Stomach (tissue), 4 donors: ENCODE measurements at regions not wholly inside any gene's neighbourhood (a gene's known extent, or its start where the extent isn't known, plus 50 kb on each side); places are given as distances from the start of the nearest gene placed in this dataset.

Source experiments
- CTCF ChIP-seq, 7 experiments: fragments of 450-650 bp in 4 of 7; fragments of 200-600 bp in 3 of 7; sonication (generic) in 3 of 7; IDR thresholded peaks; one replicate each; pipeline ENCODE4 v1.5.1; 2016 to 2019; ENCODE audit warnings: antibody characterized with exemption in 7 of 7, control low read depth in 2 of 7, mild to moderate bottlenecking in 1 of 7
- EP300 ChIP-seq: sonication (generic); formaldehyde crosslinking; IDR thresholded peaks from one replicate; pipeline ENCODE4 v1.6.1; 2017; ENCODE audit warnings: antibody characterized with exemption
- POLR2A ChIP-seq, 4 donors: fragments of 450-650 bp; IDR thresholded peaks; one replicate each; pipeline ENCODE4 v1.6.1; 2016; ENCODE audit warnings: antibody characterized with exemption in 4 of 4, control low read depth in 2 of 4, mild to moderate bottlenecking in 1 of 4, moderate library complexity in 1 of 4
- POLR2AphosphoS5 ChIP-seq, 3 donors: sonication (generic); formaldehyde crosslinking; IDR thresholded peaks; one replicate each; pipeline ENCODE4 v1.6.1; 2016; ENCODE audit warnings: antibody characterized with exemption in 3 of 3

DNA sequence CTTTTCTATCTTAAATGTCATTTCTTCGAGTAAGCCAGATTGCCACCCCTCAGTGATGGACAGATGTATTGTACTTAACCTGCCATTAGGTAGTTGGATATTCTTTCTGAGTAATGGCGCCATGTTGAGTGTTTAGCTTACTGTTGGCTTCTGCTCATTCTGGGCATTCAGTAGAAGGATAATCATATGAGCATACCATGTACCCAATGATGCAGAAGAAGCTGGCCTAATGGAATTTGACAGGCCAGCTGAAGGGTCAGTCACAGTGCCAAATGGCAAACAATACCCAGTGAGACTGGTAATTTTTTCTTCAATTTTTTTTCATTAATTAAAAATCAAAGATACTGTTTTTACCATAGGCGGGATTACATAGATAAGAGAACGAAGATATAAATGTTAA lies 1010.8 kb upstream of the EYS start:
- TF ChIP-seq CTCF (IDR thresholded peaks at IDR 0.05) (no peak), POLR2A (IDR thresholded peaks at IDR 0.05) (no peak), EP300 (no peak), POLR2AphosphoS5 (IDR thresholded peaks at IDR 0.05) (no peak)
